ENCODE measurements at regions not wholly inside any gene's neighbourhood (a gene's known extent, or its start where the extent isn't known, plus 50 kb on each side); places are given as distances from the start of the nearest gene placed in this dataset.
"Not testable (repeated sequence)": the region's sequence is repeated elsewhere in the genome, so short reads cannot be mapped to it uniquely, and the experiment has no call there.

GRCh38 chr13:82058364-82058763 lies 1717.4 kb upstream of the SPRY2 start:
- no peaks in the 10 kb centered on the region for H3K4me1 Mint-ChIP-seq (ENCODE audit: low read depth)
- H3K9me3 Mint-ChIP-seq: peaks cover 5% of the 10 kb centered on the region
- H3K4me3 Mint-ChIP-seq: no peak overlapping the region
- H3K27me3 Mint-ChIP-seq: no peaks in the 10 kb centered on the region
- no peak overlapping the region for H3K27ac Mint-ChIP-seq
- H3K36me3 Mint-ChIP-seq (ENCODE audit: low read depth): no peaks in the 10 kb centered on the region

- H3K4me3 Mint-ChIP-seq, H3K27me3 Mint-ChIP-seq, H3K9me3 Mint-ChIP-seq: not testable (repeated sequence)
These were observed 1704.4 kb upstream of the SPRY2 start for GRCh38 chr13:82045316-82045715.

GRCh38 chr13:82036602-82037001 lies 1695.7 kb upstream of the SPRY2 start:
- peaks cover 6% of the 10 kb centered on the region for H3K9me3 Mint-ChIP-seq
- H3K27me3 Mint-ChIP-seq: no peaks in the 10 kb centered on the region
- H3K27ac Mint-ChIP-seq: no peak overlapping the region
- H3K4me1 Mint-ChIP-seq (ENCODE audit: low read depth): no peaks in the 10 kb centered on the region
- no peak overlapping the region for H3K4me3 Mint-ChIP-seq
- no peaks in the 10 kb centered on the region for H3K36me3 Mint-ChIP-seq (ENCODE audit: low read depth)

More at GRCh38 chr13:82045316-82045715, 1704.4 kb upstream of the SPRY2 start:
- not testable (repeated sequence) for H3K36me3 Mint-ChIP-seq (ENCODE audit: low read depth); H3K27ac Mint-ChIP-seq; H3K4me1 Mint-ChIP-seq (ENCODE audit: low read depth)

GRCh38 chr13:82011355-82011754 lies 1670.4 kb upstream of the SPRY2 start:
- peaks cover 10% of the 10 kb centered on the region for H3K9me3 Mint-ChIP-seq
- H3K27ac Mint-ChIP-seq: no peak overlapping the region
- no peak overlapping the region for H3K4me3 Mint-ChIP-seq

GRCh38 chr13:82010780-82011179 lies 1669.9 kb upstream of the SPRY2 start:
- H3K4me1 Mint-ChIP-seq (ENCODE audit: low read depth): no peaks in the 10 kb centered on the region
- H3K36me3 Mint-ChIP-seq (ENCODE audit: low read depth): no peaks in the 10 kb centered on the region
- peaks cover 10% of the 10 kb centered on the region for H3K9me3 Mint-ChIP-seq
- H3K4me3 Mint-ChIP-seq: no peak overlapping the region
- no peaks in the 10 kb centered on the region for H3K27me3 Mint-ChIP-seq
- no peak overlapping the region for H3K27ac Mint-ChIP-seq

More at GRCh38 chr13:82011355-82011754, 1670.4 kb upstream of the SPRY2 start:
- Mint-ChIP-seq H3K27me3 (no peaks in the 10 kb centered on the region), H3K36me3 (ENCODE audit: low read depth) (no peaks in the 10 kb centered on the region), H3K4me1 (ENCODE audit: low read depth) (no peaks in the 10 kb centered on the region)

GRCh38 chr13:82002710-82003109 lies 1661.8 kb upstream of the SPRY2 start:
- Mint-ChIP-seq H3K27ac (no peak overlapping the region), H3K36me3 (ENCODE audit: low read depth) (no peaks in the 10 kb centered on the region), H3K9me3 (no peaks in the 10 kb centered on the region), H3K27me3 (no peaks in the 10 kb centered on the region), H3K4me3 (no peak overlapping the region), H3K4me1 (ENCODE audit: low read depth) (no peaks in the 10 kb centered on the region)

GRCh38 chr13:81995316-81995715 lies 1654.4 kb upstream of the SPRY2 start:
- no peaks in the 10 kb centered on the region for H3K4me1 Mint-ChIP-seq (ENCODE audit: low read depth)
- H3K4me3 Mint-ChIP-seq: no peak overlapping the region
- H3K27ac Mint-ChIP-seq: no peak overlapping the region
- H3K9me3 Mint-ChIP-seq: no peaks in the 10 kb centered on the region
- H3K27me3 Mint-ChIP-seq: no peaks in the 10 kb centered on the region
- no peaks in the 10 kb centered on the region for H3K36me3 Mint-ChIP-seq (ENCODE audit: low read depth)

GRCh38 chr13:81990652-81991051 lies 1649.7 kb upstream of the SPRY2 start:
- Mint-ChIP-seq H3K4me1 (ENCODE audit: low read depth) (no peaks in the 10 kb centered on the region), H3K9me3 (peaks cover 9% of the 10 kb centered on the region), H3K27me3 (no peaks in the 10 kb centered on the region), H3K4me3 (no peak overlapping the region), H3K36me3 (ENCODE audit: low read depth) (no peaks in the 10 kb centered on the region), H3K27ac (no peak overlapping the region)

GRCh38 chr13:81988567-81988966 lies 1647.6 kb upstream of the SPRY2 start:
- H3K4me1 Mint-ChIP-seq (ENCODE audit: low read depth): no peaks in the 10 kb centered on the region
- no peaks in the 10 kb centered on the region for H3K36me3 Mint-ChIP-seq (ENCODE audit: low read depth)
- no peak overlapping the region for H3K4me3 Mint-ChIP-seq
- H3K27ac Mint-ChIP-seq: no peak overlapping the region
- peaks cover 13% of the 10 kb centered on the region for H3K9me3 Mint-ChIP-seq
- H3K27me3 Mint-ChIP-seq: no peaks in the 10 kb centered on the region

GRCh38 chr13:81987677-81988357 lies 1646.9 kb upstream of the SPRY2 start:
- no peak overlapping the region for H3K27ac Mint-ChIP-seq
- H3K4me1 Mint-ChIP-seq (ENCODE audit: low read depth): no peaks in the 10 kb centered on the region
- no peaks in the 10 kb centered on the region for H3K36me3 Mint-ChIP-seq (ENCODE audit: low read depth)
- H3K27me3 Mint-ChIP-seq: no peaks in the 10 kb centered on the region
- peaks cover 19% of the 10 kb centered on the region for H3K9me3 Mint-ChIP-seq
- no peak overlapping the region for H3K4me3 Mint-ChIP-seq

- H3K27ac Mint-ChIP-seq: no peak overlapping the region
- H3K36me3 Mint-ChIP-seq (ENCODE audit: low read depth): no peaks in the 10 kb centered on the region
- H3K9me3 Mint-ChIP-seq: peaks cover 24% of the 10 kb centered on the region
- no peaks in the 10 kb centered on the region for H3K4me1 Mint-ChIP-seq (ENCODE audit: low read depth)
- no peak overlapping the region for H3K4me3 Mint-ChIP-seq
- H3K27me3 Mint-ChIP-seq: no peaks in the 10 kb centered on the region
These were observed 1646.2 kb upstream of the SPRY2 start for GRCh38 chr13:81987159-81987558.

- H3K4me3 Mint-ChIP-seq: no peak overlapping the region
- no peaks in the 10 kb centered on the region for H3K36me3 Mint-ChIP-seq (ENCODE audit: low read depth)
- H3K9me3 Mint-ChIP-seq: peaks cover 25% of the 10 kb centered on the region
- H3K4me1 Mint-ChIP-seq (ENCODE audit: low read depth): no peaks in the 10 kb centered on the region
- H3K27ac Mint-ChIP-seq: no peak overlapping the region
- H3K27me3 Mint-ChIP-seq: no peaks in the 10 kb centered on the region
These were observed 1645.4 kb upstream of the SPRY2 start for GRCh38 chr13:81986308-81986707.

- peaks cover 17% of the 10 kb centered on the region for H3K9me3 Mint-ChIP-seq
- no peaks in the 10 kb centered on the region for H3K27me3 Mint-ChIP-seq
- H3K36me3 Mint-ChIP-seq (ENCODE audit: low read depth): no peaks in the 10 kb centered on the region
- H3K4me1 Mint-ChIP-seq (ENCODE audit: low read depth): no peaks in the 10 kb centered on the region
- no peak overlapping the region for H3K4me3 Mint-ChIP-seq
- no peak overlapping the region for H3K27ac Mint-ChIP-seq
These were observed 1616.2 kb upstream of the SPRY2 start for GRCh38 chr13:81957121-81957520.

GRCh38 chr13:81929988-81930387 lies 1589.1 kb upstream of the SPRY2 start:
- no peaks in the 10 kb centered on the region for H3K27me3 Mint-ChIP-seq
- no peaks in the 10 kb centered on the region for H3K36me3 Mint-ChIP-seq (ENCODE audit: low read depth)
- no peak overlapping the region for H3K27ac Mint-ChIP-seq
- no peak overlapping the region for H3K4me3 Mint-ChIP-seq
- H3K4me1 Mint-ChIP-seq (ENCODE audit: low read depth): no peaks in the 10 kb centered on the region
- no peaks in the 10 kb centered on the region for H3K9me3 Mint-ChIP-seq

- no peaks in the 10 kb centered on the region for H3K27me3 Mint-ChIP-seq
- H3K27ac Mint-ChIP-seq: no peak overlapping the region
- H3K9me3 Mint-ChIP-seq: no peaks in the 10 kb centered on the region
- H3K4me1 Mint-ChIP-seq (ENCODE audit: low read depth): no peaks in the 10 kb centered on the region
- no peak overlapping the region for H3K4me3 Mint-ChIP-seq
- no peaks in the 10 kb centered on the region for H3K36me3 Mint-ChIP-seq (ENCODE audit: low read depth)
These were observed 1586.4 kb upstream of the SPRY2 start for GRCh38 chr13:81927347-81927746.

- Mint-ChIP-seq H3K4me3 (no peak overlapping the region), H3K27ac (no peak overlapping the region), H3K36me3 (ENCODE audit: low read depth) (no peaks in the 10 kb centered on the region), H3K9me3 (peaks cover 4% of the 10 kb centered on the region), H3K4me1 (ENCODE audit: low read depth) (no peaks in the 10 kb centered on the region), H3K27me3 (no peaks in the 10 kb centered on the region)
These were observed 1576.9 kb upstream of the SPRY2 start for GRCh38 chr13:81917810-81918209.
